ENCODE measurements at regions not wholly inside any gene's neighbourhood (a gene's known extent, or its start where the extent isn't known, plus 50 kb on each side); places are given as distances from the start of the nearest gene placed in this dataset.

GRCh38 chr2:133690780-133691179 is 122.5 kb upstream of the NCKAP5 start:
- no peak for TF ChIP-seq ZNF384 (IDR thresholded peaks at IDR 0.05)
- TF ChIP-seq FOXK2 (IDR thresholded peaks at IDR 0.05) = no peak
- no peak for TF ChIP-seq TARDBP (IDR thresholded peaks at IDR 0.05)
- TF ChIP-seq ARNT (IDR thresholded peaks at IDR 0.05) = no peak
- no peak for TF ChIP-seq SUZ12 (IDR thresholded peaks at IDR 0.05)
